NT2/D1 (cell line): ENCODE measurements at regions not wholly inside any gene's neighbourhood (a gene's known extent, or its start where the extent isn't known, plus 50 kb on each side); places are given as distances from the start of the nearest gene placed in this dataset.

ENCODE experiments used
- DNase-seq: peaks from one replicate; pipeline ENCODE4 v3.0.0-alpha.2; 2011; ENCODE audit warnings: low read depth, low spot score
- H3K27me3 ChIP-seq: 2 replicates; pipeline ENCODE4 v1.6.0; 2011; ENCODE audit warnings: mild to moderate bottlenecking; ENCODE audit not compliant: insufficient read length, insufficient read depth
- H3K36me3 ChIP-seq: 2 replicates; pipeline ENCODE4 v1.6.1; 2011; ENCODE audit warnings: mild to moderate bottlenecking, low read length, mixed read lengths; ENCODE audit not compliant: insufficient read depth, insufficient read length
- H3K4me1 ChIP-seq: 2 replicates; pipeline ENCODE4 v1.5.1; 2011; ENCODE audit not compliant: insufficient read depth, insufficient read length
- H3K4me3 ChIP-seq: 2 replicates; pipeline ENCODE4 v1.5.1; 2011; ENCODE audit warnings: low read depth; ENCODE audit not compliant: insufficient read length
- H3K9ac ChIP-seq: 2 replicates; pipeline ENCODE4 v1.6.0; 2011; ENCODE audit warnings: low read depth; ENCODE audit not compliant: insufficient read length
- H3K9me3 ChIP-seq: 2 replicates; pipeline ENCODE4 v1.5.1; 2011; ENCODE audit warnings: mild to moderate bottlenecking, low read length; ENCODE audit not compliant: insufficient read depth
- SUZ12 ChIP-seq: IDR thresholded peaks from 2 replicates; pipeline ENCODE4 v1.6.1; 2011; ENCODE audit not compliant: insufficient read length, insufficient read depth; ENCODE audit errors: extremely low read depth
- YY1 ChIP-seq: IDR thresholded peaks from 2 replicates; pipeline ENCODE4 v1.6.1; 2011; ENCODE audit not compliant: insufficient read length, insufficient read depth
- ZNF274 ChIP-seq: IDR thresholded peaks from 2 replicates; pipeline ENCODE4 v1.6.1; 2011; ENCODE audit warnings: mild to moderate bottlenecking, low read depth, low read length

DNA sequence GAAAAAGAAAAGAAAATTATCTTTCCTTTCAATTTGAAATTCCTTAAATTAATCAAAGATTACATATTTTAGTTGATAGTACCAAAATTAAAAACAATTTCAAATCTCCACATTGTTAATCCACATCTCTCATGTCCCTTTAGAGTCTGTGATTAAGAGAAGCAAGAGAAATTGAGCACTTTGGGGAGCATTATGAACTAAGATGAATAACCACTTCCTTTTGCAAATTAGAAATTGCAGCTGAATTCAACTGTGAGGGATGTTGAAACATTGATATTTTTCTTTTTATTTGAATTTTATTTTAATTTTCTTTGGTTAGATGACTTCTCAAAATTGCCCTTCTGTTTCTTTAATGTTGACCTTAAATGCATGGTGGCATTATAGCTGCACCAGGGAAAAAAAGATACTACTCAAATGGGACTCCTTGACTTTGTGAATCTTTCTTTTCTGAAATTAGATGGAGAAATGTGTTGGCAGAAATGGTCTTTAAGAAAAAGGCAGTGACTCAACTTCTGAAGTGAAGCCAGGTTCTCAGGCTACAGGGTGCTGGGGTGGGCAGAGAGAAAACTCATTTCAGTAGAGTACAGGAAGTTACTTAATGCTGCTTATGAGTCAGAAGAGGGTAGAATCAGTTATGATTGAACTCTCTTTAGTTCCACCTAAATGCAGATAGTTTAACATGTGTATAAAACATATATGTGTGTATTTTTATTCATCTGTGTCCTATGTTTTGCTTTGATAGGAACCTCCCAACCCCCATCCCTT is 92.0 kb upstream of the TNIP3 start:
- H3K27me3 ChIP-seq: no peaks in the 10 kb centered on the region
- no peaks in the 10 kb centered on the region for H3K4me1 ChIP-seq
- H3K36me3 ChIP-seq: no peaks in the 10 kb centered on the region
- no peak overlapping the region for H3K4me3 ChIP-seq
- H3K9me3 ChIP-seq: no peaks in the 10 kb centered on the region
- no peak overlapping the region for H3K9ac ChIP-seq
- no peak for DNase-seq
- TF ChIP-seq ZNF274 (no peak), SUZ12 (no peak), YY1 (no peak)

DNA sequence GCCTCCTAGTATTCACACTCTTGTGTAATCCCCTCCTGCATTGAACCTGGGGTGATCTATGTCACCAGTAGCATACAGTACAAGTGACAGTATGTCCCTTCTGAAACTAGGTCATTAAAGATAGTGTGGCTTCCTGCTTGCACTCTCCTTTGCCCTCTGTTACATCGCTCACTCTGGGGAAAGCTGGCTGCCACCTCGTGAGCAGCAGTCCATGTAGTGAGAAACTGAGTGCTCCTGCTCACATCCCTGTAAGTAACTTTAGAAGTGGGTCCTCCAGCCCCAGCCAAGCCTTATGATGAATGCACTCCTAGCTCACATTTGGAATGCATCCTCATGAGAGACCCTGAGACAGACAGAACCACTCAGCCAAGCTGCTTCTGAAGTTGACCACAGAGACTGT is 89.8 kb upstream of the TNIP3 start:
- Histone ChIP-seq H3K9me3 (no peaks in the 10 kb centered on the region), H3K27me3 (no peaks in the 10 kb centered on the region), H3K9ac (no peak overlapping the region), H3K4me1 (no peaks in the 10 kb centered on the region), H3K36me3 (no peaks in the 10 kb centered on the region), H3K4me3 (no peak overlapping the region)
- no peak for DNase-seq
- no peak for TF ChIP-seq SUZ12
- no peak for TF ChIP-seq YY1
- TF ChIP-seq ZNF274: no peak

DNA sequence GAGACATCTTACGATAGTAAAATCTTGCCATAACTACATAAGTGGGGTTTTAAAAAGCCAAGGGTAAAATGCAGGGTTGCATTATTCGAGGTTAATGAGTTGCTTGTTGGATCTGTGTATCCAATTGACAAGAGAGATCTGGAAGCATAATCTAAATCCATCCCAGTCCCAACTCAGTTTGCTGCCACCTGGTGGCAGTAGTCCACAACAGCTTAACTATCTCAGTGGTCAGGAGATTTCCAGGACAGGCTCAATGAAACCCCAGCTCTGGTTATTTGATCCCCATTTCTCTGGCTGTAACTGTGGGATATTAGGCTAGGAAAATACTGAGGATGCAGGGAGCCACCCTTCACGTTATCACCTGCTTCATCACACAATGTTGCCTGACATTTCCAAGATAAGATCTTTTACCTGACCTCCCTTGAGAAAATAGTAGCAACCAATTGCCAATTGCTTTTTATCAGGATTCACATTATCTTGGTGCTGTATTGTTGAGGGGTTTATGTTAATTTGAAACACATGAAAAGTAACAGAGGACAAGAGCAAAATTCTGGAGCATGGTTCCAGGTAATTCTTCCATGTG is 88.2 kb upstream of the TNIP3 start:
- H3K9me3 ChIP-seq: no peaks in the 10 kb centered on the region
- peak; percentile 46 for DNase-seq
- no peak overlapping the region for H3K9ac ChIP-seq
- H3K27me3 ChIP-seq: no peaks in the 10 kb centered on the region
- no peak overlapping the region for H3K4me3 ChIP-seq
- no peaks in the 10 kb centered on the region for H3K4me1 ChIP-seq
- H3K36me3 ChIP-seq: no peaks in the 10 kb centered on the region
- TF ChIP-seq ZNF274: no peak
- TF ChIP-seq SUZ12: no peak
- TF ChIP-seq YY1: no peak

DNA sequence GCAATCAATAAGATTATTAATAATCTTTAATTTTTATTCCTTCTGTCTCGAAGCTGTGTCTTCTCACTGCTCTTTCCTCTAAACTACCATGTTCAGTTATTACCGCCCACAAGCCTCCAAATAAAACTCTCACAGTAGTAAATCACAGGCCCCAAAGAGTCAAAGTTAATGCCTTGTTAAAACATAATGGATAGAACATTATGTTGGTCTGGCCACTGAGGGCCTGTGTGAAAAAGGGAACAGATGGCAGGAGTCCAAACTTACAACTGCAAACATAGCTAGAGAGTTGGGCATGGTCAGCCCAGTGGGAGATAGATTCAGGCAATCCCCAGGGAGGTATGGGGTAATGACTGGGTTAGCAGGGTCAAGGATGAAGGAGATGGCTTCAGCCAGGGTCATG is 84.6 kb upstream of the TNIP3 start:
- Histone ChIP-seq H3K4me3 (no peak overlapping the region), H3K4me1 (no peaks in the 10 kb centered on the region), H3K36me3 (no peaks in the 10 kb centered on the region), H3K9me3 (no peaks in the 10 kb centered on the region), H3K27me3 (no peaks in the 10 kb centered on the region), H3K9ac (no peak overlapping the region)
- DNase-seq: no peak
- TF ChIP-seq SUZ12: no peak
- no peak for TF ChIP-seq ZNF274
- TF ChIP-seq YY1: no peak

DNA sequence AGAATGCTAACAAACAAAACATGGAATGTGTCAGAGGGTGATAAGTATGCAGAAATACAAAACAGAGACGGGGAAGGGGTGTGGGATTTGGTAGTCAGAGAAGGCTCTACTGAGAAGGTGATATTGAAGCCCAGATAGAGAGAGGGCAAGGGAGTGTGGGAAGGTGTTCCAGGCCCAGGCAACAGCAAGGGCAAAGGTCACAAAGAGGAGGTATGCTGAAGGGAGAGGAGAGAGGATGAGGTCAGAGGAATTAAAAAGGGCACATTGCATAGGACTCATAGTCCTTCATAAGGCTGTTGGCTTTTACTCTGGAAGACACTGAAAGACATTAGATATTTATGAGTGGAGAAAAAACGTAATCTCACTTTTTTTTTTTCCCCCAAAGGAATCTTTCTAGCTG is 82.6 kb upstream of the TNIP3 start:
- no peak for TF ChIP-seq SUZ12
- no peak for TF ChIP-seq YY1
- TF ChIP-seq ZNF274: no peak
- Histone ChIP-seq H3K9ac (no peak overlapping the region), H3K4me3 (no peak overlapping the region), H3K27me3 (no peaks in the 10 kb centered on the region), H3K9me3 (no peaks in the 10 kb centered on the region), H3K4me1 (no peaks in the 10 kb centered on the region), H3K36me3 (no peaks in the 10 kb centered on the region)
- no peak for DNase-seq

DNA sequence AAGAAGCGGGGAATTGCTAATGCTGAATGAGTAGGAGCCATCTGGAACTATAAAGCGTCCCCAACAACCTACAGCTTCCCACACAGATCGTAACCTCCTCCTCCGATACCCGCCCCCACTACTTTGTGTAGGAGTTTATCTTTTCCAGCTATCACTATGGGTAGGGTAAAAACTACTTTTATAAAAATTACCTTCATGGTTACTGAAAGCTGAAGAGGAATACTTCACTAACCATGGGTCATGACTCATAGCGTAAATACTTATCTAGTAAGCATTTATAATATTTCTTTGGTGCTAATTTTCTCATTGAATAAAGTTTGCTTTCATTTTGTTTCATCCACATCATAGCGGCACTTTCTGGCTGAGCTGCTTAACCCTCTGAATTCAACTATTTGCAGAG is 79.4 kb upstream of the TNIP3 start:
- Histone ChIP-seq H3K9ac (no peak overlapping the region), H3K4me1 (no peaks in the 10 kb centered on the region), H3K4me3 (no peak overlapping the region), H3K27me3 (no peaks in the 10 kb centered on the region), H3K36me3 (no peaks in the 10 kb centered on the region), H3K9me3 (no peaks in the 10 kb centered on the region; the same call in 1 of the 2 replicates)
- no peak for DNase-seq
- TF ChIP-seq SUZ12 (no peak), YY1 (no peak), ZNF274 (no peak)

DNA sequence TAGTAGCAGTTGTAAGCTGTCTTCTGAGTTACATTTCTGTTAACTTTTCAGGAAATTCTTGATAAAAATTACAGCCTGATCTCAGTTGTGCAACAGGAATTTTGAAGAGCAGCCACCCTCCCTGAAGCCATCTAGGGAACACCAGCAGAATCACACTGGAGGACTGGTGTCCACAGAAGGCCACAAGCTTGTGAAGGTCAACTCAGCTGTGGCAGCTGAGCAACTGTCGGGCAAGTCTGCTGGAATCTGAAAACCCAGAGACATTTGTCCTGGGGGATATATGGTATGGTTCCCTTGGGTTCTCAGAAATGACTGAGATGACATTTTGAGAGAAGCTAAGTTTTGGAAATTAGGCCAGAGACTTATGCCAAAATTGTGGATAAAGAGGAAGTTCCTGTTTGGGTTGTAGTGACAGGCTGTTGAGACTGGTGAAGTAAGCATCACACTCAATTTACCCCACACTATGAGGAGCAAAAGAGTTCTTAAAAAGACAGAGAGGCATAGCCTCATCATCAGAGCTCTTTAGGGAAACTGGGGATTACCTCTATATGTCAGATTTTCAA is 78.1 kb upstream of the TNIP3 start:
- H3K9me3 ChIP-seq: no peaks in the 10 kb centered on the region; the same call in 1 of the 2 replicates
- H3K4me3 ChIP-seq: no peak overlapping the region
- H3K9ac ChIP-seq: no peak overlapping the region
- no peak for DNase-seq
- TF ChIP-seq ZNF274: no peak
- TF ChIP-seq YY1: no peak
- TF ChIP-seq SUZ12: no peak
- H3K27me3 ChIP-seq: no peaks in the 10 kb centered on the region
- H3K36me3 ChIP-seq: no peaks in the 10 kb centered on the region
- no peaks in the 10 kb centered on the region for H3K4me1 ChIP-seq
